Peyer's patch (tissue), 4 donors: ENCODE measurements at regions not wholly inside any gene's neighbourhood (a gene's known extent, or its start where the extent isn't known, plus 50 kb on each side); places are given as distances from the start of the nearest gene placed in this dataset.
A peak's percentile ranks its signal among the peaks of the same experiment; 100 is the strongest.

Experiments used
- DNase-seq, 3 donors: peaks; one replicate each; pipeline ENCODE4 v3.0.0-alpha.2; 2017 to 2019
- H3K27ac ChIP-seq, 4 donors: fragments of 200-600 bp; sonication (generic); one replicate each; pipeline ENCODE4 v1.5.1; 2016 to 2019
- H3K27me3 ChIP-seq, 2 donors: fragments of 200-600 bp; sonication (generic); one replicate each; pipeline ENCODE4 v1.5.1; 2019
- H3K36me3 ChIP-seq, 3 donors: fragments of 200-600 bp; sonication (generic); one replicate each; pipeline ENCODE4 v1.5.1; 2016 to 2019
- H3K4me1 ChIP-seq, 4 donors: fragments of 200-600 bp; sonication (generic); one replicate each; pipeline ENCODE4 v1.5.1; 2016 to 2019
- H3K4me3 ChIP-seq, 4 donors: fragments of 200-600 bp; sonication (generic); 1 replicate in 3 of 4; 2 replicates in 1 of 4; pipeline ENCODE4 v1.5.1; 2016 to 2019; ENCODE audit warnings: mild to moderate bottlenecking in 1 of 4
- H3K9me3 ChIP-seq, 4 donors: fragments of 200-600 bp; sonication (generic); one replicate each; pipeline ENCODE4 v1.5.1; 2016 to 2019; ENCODE audit warnings: mild to moderate bottlenecking in 1 of 4
- CTCF ChIP-seq, 6 experiments: fragments of 450-650 bp in 4 of 6; fragments of 200-600 bp in 2 of 6; sonication (generic) in 1 of 6; IDR thresholded peaks; one replicate each; pipeline ENCODE4 v1.5.1; 2017 to 2019; ENCODE audit warnings: antibody characterized with exemption in 6 of 6, mild to moderate bottlenecking in 3 of 6, moderate library complexity in 1 of 6
- POLR2A ChIP-seq, 2 donors: fragments of 450-650 bp; IDR thresholded peaks; one replicate each; pipeline ENCODE4 v1.5.1; 2017; ENCODE audit warnings: antibody characterized with exemption in 2 of 2, mild to moderate bottlenecking in 2 of 2, moderate library complexity in 2 of 2

DNA sequence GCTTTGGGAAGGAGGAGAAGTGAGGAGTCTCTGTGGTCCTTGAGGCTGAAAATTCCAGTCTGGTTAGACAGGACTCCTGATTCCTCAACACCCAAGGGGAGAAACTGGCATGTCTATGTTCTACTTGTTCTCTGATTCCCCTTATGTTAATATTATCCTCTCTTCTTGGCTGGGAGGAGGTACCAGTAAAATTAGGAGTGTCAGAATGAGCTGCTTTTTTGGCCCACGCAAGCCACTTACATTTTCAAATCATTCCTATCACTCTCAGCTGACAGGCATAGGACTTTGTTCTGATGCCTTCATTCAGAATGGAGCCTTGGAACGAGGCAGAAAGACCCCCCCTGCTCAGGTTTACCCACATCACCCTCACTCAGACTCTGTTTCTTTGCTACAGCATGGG is 1077.2 kb downstream of the BCL11B start:
- H3K4me1 ChIP-seq: peaks cover 0 to 4% (median 0%) of the 10 kb centered on the region in 4 donors
- no peaks in the 10 kb centered on the region for H3K36me3 ChIP-seq
- no peaks in the 10 kb centered on the region for H3K9me3 ChIP-seq
- no peaks in the 10 kb centered on the region for H3K27me3 ChIP-seq
- TF ChIP-seq POLR2A (IDR thresholded peaks at IDR 0.05): no peak
- TF ChIP-seq CTCF (IDR thresholded peaks at IDR 0.05): no peak
- no peak overlapping the region for H3K4me3 ChIP-seq
- no peak overlapping the region for H3K27ac ChIP-seq
- DNase-seq: no peak

- TF ChIP-seq CTCF (IDR thresholded peaks at IDR 0.05): no peak
- TF ChIP-seq POLR2A (IDR thresholded peaks at IDR 0.05): no peak
- H3K36me3 ChIP-seq: no peaks in the 10 kb centered on the region
- no peaks in the 10 kb centered on the region for H3K27me3 ChIP-seq
- H3K4me3 ChIP-seq: no peak overlapping the region
- H3K9me3 ChIP-seq: no peaks in the 10 kb centered on the region
- H3K27ac ChIP-seq: no peak overlapping the region
- DNase-seq: no peak
- peaks cover 0 to 4% (median 0%) of the 10 kb centered on the region in 4 donors for H3K4me1 ChIP-seq
These were observed 1076.7 kb downstream of the BCL11B start for GRCh38 chr14:98195256-98195655.

DNA sequence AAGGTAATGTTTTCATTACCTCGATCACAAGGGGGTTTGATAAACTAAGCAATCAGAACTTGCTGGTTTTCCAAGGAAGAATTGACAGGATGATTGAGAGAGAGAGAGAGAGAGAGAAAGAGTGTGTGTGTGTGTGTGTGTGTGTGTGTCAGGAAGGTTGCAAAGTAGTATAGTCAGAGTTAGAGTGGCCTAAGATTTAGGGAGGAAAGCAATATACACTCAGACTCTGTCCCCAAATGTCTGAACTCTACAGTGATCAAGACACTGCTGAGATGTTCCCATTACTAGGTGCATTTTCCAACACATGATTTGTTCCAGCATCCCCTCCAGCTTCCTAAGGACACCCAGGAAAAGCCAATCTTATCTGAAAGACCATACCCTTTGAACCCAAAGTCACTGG is 1074.1 kb downstream of the BCL11B start:
- no peak for DNase-seq

DNA sequence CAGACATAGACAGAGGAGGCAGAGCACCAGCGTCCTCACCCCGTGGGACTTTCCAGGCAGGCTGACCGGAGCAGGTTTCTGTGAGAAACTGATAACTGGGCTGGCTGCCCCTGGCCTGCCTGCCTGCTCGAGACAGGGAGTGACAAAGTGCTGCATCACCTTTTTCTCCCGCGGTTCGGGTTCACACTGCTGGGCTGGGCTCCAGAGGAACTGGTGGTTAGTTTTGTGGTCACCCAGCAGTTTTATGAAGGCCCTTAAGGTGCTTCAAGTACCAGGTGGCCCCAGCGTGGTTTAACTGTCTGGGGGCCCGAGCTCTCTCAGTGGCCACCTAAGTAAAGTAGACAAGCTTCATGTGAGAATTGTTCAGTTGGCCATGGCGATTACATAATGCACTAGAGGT is 1073.6 kb downstream of the BCL11B start:
- TF ChIP-seq POLR2A (IDR thresholded peaks at IDR 0.05) (no peak), CTCF (IDR thresholded peaks at IDR 0.05) (no peak)
- Histone ChIP-seq H3K4me3 (no peak overlapping the region), H3K36me3 (no peaks in the 10 kb centered on the region), H3K27me3 (no peaks in the 10 kb centered on the region), H3K9me3 (no peaks in the 10 kb centered on the region), H3K27ac (peak overlapping the region in 1 of 4 donors; percentile 4), H3K4me1 (peaks cover 0 to 4% (median 0%) of the 10 kb centered on the region in 4 donors)
- peak in 2 of 3 donors; percentile 33 to 69 for DNase-seq

More for the DNA sequence above, 1074.1 kb downstream of the BCL11B start:
- Histone ChIP-seq H3K27ac (peak overlapping the region in 1 of 4 donors; percentile 4), H3K27me3 (no peaks in the 10 kb centered on the region), H3K36me3 (no peaks in the 10 kb centered on the region), H3K4me3 (no peak overlapping the region), H3K4me1 (peaks cover 0 to 4% (median 0%) of the 10 kb centered on the region in 4 donors), H3K9me3 (no peaks in the 10 kb centered on the region)
- TF ChIP-seq POLR2A (IDR thresholded peaks at IDR 0.05) (no peak), CTCF (IDR thresholded peaks at IDR 0.05) (no peak)

- Histone ChIP-seq H3K9me3 (no peaks in the 10 kb centered on the region), H3K4me3 (no peak overlapping the region), H3K4me1 (peaks cover 0 to 4% (median 0%) of the 10 kb centered on the region in 4 donors), H3K27ac (no peak overlapping the region), H3K27me3 (no peaks in the 10 kb centered on the region), H3K36me3 (no peaks in the 10 kb centered on the region)
- TF ChIP-seq POLR2A (IDR thresholded peaks at IDR 0.05) (no peak), CTCF (IDR thresholded peaks at IDR 0.05) (no peak)
- no peak for DNase-seq
These were observed 1071.4 kb downstream of the BCL11B start for GRCh38 chr14:98200601-98201000.

GRCh38 chr14:98203421-98203820 is 1068.6 kb downstream of the BCL11B start:
- peaks cover 0 to 4% (median 0%) of the 10 kb centered on the region in 4 donors for H3K4me1 ChIP-seq
- TF ChIP-seq POLR2A (IDR thresholded peaks at IDR 0.05) (no peak), CTCF (IDR thresholded peaks at IDR 0.05) (no peak)
- H3K27me3 ChIP-seq: no peaks in the 10 kb centered on the region
- H3K36me3 ChIP-seq: no peaks in the 10 kb centered on the region
- H3K9me3 ChIP-seq: no peaks in the 10 kb centered on the region
- no peak overlapping the region for H3K27ac ChIP-seq
- no peak overlapping the region for H3K4me3 ChIP-seq
- DNase-seq: no peak
